ENCODE measurements at regions not wholly inside any gene's neighbourhood (a gene's known extent, or its start where the extent isn't known, plus 50 kb on each side); places are given as distances from the start of the nearest gene placed in this dataset.

GRCh38 chr9:134575103-134575900 is 66.3 kb upstream of the COL5A1 start:
- Histone ChIP-seq H3K4me1 (no peaks in the 10 kb centered on the region), H3K9me3 (no peaks in the 10 kb centered on the region), H3K4me3 (no peak overlapping the region), H3K36me3 (no peaks in the 10 kb centered on the region), H3K27ac (no peak overlapping the region), H3K27me3 (no peaks in the 10 kb centered on the region)
- intact Hi-C loops (cut with DNase I; ENCODE audit: low total_unique reads): no loop called here
- DNase-seq: peak in 1 of 2 donors; percentile 6
- no peak for TF ChIP-seq CTCF (IDR thresholded peaks at IDR 0.05)
- TF ChIP-seq POLR2A (IDR thresholded peaks at IDR 0.05): no peak

DNA sequence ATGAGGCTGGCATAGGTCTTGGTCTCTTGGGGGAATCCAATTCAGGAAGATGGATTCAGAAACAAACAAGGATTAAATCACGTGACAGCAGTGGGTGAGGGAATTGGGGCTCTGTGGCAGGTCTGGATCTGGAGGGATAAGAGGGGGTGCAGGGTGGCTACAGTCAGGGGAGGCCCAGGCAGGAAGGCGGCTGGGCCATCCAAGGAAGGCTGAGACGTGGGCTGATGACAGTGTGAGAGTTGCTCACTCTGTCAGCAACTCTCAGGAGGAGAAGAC is 65.8 kb upstream of the COL5A1 start:
- H3K9me3 ChIP-seq: peaks cover 0 to 2% of the 10 kb centered on the region in 2 donors
- H3K27ac ChIP-seq: no peak overlapping the region
- intact Hi-C loops (cut with DNase I; ENCODE audit: low total_unique reads): no loop called here
- TF ChIP-seq CTCF (IDR thresholded peaks at IDR 0.05) (no peak), POLR2A (IDR thresholded peaks at IDR 0.05) (no peak)
- H3K27me3 ChIP-seq: no peaks in the 10 kb centered on the region
- DNase-seq: no peak
- H3K36me3 ChIP-seq: no peaks in the 10 kb centered on the region
- no peak overlapping the region for H3K4me3 ChIP-seq
- H3K4me1 ChIP-seq: no peaks in the 10 kb centered on the region

DNA sequence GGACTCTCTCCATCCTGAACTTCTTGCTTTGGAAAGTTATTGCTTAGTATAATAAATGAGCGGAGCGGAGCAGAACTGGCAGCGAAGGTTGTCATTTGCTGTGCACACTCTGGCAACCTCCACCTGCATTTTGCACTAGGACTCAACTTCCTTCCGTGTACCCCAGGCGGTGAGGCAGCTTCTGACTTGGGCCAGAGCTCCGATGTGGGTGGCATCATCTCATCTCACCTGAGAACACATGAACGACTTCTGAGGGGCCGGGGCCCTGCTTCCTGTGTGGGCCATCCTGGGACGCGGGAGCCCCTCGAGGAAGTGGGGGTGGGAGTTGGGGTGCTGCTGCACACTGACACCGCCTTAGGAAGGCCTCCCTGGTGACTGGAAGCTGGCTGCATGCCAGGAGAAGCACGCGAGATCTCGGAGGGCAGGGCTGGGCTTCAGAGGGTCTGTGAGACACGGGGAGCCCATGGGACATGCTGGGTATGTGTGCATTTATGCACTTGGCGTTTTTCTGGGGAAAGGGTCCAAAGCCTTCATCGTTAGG is 56.5 kb upstream of the COL5A1 start:
- Histone ChIP-seq H3K36me3 (no peaks in the 10 kb centered on the region), H3K27me3 (no peaks in the 10 kb centered on the region), H3K9me3 (peaks cover 0 to 3% of the 10 kb centered on the region in 2 donors), H3K4me1 (no peaks in the 10 kb centered on the region), H3K27ac (no peak overlapping the region), H3K4me3 (no peak overlapping the region)
- peak in 1 of 2 donors; percentile 10 for DNase-seq
- intact Hi-C loops (cut with DNase I; ENCODE audit: low total_unique reads): no loop called here
- TF ChIP-seq CTCF (IDR thresholded peaks at IDR 0.05) (no peak), POLR2A (IDR thresholded peaks at IDR 0.05) (no peak)

- Histone ChIP-seq H3K27ac (no peak overlapping the region), H3K4me3 (no peak overlapping the region), H3K9me3 (no peaks in the 10 kb centered on the region), H3K36me3 (no peaks in the 10 kb centered on the region), H3K4me1 (no peaks in the 10 kb centered on the region), H3K27me3 (no peaks in the 10 kb centered on the region)
- DNase-seq: peak in 1 of 2 donors; percentile 8
- TF ChIP-seq POLR2A (IDR thresholded peaks at IDR 0.05): no peak
- no peak for TF ChIP-seq CTCF (IDR thresholded peaks at IDR 0.05)
- intact Hi-C loops (cut with DNase I; ENCODE audit: low total_unique reads): no loop called here
These were observed 55.6 kb upstream of the COL5A1 start for GRCh38 chr9:134585746-134586706.

DNA sequence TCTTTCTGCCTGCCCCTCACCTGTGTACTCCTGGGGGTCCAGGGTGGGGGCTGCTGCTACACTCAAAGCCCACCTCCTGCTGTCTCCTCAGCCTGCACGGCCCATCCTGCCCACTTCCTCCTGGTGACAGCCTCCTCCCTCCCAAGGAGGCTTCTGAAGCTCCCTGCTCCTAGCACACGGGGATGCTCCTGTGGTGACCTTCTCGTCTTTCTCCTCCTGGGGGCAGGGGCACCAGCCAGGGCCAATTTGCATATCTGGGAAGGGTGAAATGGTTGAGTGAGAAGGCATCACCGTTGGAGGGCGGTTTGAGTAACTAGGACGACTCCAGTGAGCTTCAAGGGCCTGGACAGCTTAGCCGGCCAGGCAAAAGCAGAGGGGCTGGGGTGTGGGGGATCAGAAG is 51.9 kb upstream of the COL5A1 start:
- Histone ChIP-seq H3K27me3 (no peaks in the 10 kb centered on the region), H3K9me3 (no peaks in the 10 kb centered on the region), H3K4me1 (peaks cover 0 to 6% of the 10 kb centered on the region in 2 donors), H3K27ac (no peak overlapping the region), H3K36me3 (no peaks in the 10 kb centered on the region), H3K4me3 (no peak overlapping the region)
- intact Hi-C loops (cut with DNase I; ENCODE audit: low total_unique reads): no loop called here
- TF ChIP-seq CTCF (IDR thresholded peaks at IDR 0.05) (no peak), POLR2A (IDR thresholded peaks at IDR 0.05) (no peak)
- DNase-seq: no peak

Measured in uterus (tissue), 3 donors.